Panc1 (cell line): ENCODE measurements at regions not wholly inside any gene's neighbourhood (a gene's known extent, or its start where the extent isn't known, plus 50 kb on each side); places are given as distances from the start of the nearest gene placed in this dataset.

Experiments used
- POLR2AphosphoS5 ChIP-seq: IDR thresholded peaks from 2 replicates; pipeline ENCODE4 v1.6.1; 2012; ENCODE audit warnings: mild to moderate bottlenecking, low read depth, low read length, moderate library complexity
- SIN3A ChIP-seq: IDR thresholded peaks from 2 replicates; pipeline ENCODE4 v1.6.1; 2012; ENCODE audit warnings: low read depth, mild to moderate bottlenecking, low read length, moderate library complexity, borderline replicate concordance; ENCODE audit not compliant: insufficient read depth
- TF ChIP-seq, protein P1 (sequence below): fragments of 450-650 bp; IDR thresholded peaks from 2 replicates; pipeline ENCODE4 v1.5.1; 2017; ENCODE audit warnings: mild to moderate bottlenecking
- TF ChIP-seq, protein P2 (sequence below), 2 experiments: IDR thresholded peaks; 2 replicates each; pipeline ENCODE4 v1.6.1; 2011 to 2012; ENCODE audit warnings: low read depth in 2 of 2, control low read depth in 1 of 2, low read length in 1 of 2, mild to moderate bottlenecking in 1 of 2, moderate library complexity in 1 of 2; ENCODE audit not compliant: insufficient read depth in 1 of 2

DNA sequence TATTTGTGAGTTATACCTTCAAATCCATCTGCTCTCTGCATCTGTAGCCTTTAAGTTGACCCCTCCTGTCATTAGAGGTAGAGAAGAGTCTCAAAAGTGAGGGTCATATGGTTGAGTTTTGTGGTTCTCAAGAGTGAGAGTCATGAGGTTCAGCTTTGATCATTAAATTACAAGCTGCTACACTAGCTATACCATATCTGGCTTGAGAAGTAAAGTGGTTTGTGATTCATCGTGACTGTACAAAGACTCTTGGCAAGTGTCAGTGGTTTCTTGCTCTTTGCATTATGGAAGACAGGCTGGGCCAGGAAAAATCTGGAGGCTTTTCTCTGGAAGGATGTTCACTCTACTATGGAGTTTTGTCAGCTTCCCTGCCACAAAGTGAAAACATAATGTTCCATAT is 170.6 kb downstream of the ZC4H2 start:
- TF ChIP-seq, protein P1, sequence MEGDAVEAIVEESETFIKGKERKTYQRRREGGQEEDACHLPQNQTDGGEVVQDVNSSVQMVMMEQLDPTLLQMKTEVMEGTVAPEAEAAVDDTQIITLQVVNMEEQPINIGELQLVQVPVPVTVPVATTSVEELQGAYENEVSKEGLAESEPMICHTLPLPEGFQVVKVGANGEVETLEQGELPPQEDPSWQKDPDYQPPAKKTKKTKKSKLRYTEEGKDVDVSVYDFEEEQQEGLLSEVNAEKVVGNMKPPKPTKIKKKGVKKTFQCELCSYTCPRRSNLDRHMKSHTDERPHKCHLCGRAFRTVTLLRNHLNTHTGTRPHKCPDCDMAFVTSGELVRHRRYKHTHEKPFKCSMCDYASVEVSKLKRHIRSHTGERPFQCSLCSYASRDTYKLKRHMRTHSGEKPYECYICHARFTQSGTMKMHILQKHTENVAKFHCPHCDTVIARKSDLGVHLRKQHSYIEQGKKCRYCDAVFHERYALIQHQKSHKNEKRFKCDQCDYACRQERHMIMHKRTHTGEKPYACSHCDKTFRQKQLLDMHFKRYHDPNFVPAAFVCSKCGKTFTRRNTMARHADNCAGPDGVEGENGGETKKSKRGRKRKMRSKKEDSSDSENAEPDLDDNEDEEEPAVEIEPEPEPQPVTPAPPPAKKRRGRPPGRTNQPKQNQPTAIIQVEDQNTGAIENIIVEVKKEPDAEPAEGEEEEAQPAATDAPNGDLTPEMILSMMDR, result no peak
- TF ChIP-seq SIN3A, result no peak
- TF ChIP-seq, protein P2, sequence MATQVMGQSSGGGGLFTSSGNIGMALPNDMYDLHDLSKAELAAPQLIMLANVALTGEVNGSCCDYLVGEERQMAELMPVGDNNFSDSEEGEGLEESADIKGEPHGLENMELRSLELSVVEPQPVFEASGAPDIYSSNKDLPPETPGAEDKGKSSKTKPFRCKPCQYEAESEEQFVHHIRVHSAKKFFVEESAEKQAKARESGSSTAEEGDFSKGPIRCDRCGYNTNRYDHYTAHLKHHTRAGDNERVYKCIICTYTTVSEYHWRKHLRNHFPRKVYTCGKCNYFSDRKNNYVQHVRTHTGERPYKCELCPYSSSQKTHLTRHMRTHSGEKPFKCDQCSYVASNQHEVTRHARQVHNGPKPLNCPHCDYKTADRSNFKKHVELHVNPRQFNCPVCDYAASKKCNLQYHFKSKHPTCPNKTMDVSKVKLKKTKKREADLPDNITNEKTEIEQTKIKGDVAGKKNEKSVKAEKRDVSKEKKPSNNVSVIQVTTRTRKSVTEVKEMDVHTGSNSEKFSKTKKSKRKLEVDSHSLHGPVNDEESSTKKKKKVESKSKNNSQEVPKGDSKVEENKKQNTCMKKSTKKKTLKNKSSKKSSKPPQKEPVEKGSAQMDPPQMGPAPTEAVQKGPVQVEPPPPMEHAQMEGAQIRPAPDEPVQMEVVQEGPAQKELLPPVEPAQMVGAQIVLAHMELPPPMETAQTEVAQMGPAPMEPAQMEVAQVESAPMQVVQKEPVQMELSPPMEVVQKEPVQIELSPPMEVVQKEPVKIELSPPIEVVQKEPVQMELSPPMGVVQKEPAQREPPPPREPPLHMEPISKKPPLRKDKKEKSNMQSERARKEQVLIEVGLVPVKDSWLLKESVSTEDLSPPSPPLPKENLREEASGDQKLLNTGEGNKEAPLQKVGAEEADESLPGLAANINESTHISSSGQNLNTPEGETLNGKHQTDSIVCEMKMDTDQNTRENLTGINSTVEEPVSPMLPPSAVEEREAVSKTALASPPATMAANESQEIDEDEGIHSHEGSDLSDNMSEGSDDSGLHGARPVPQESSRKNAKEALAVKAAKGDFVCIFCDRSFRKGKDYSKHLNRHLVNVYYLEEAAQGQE (IDR thresholded peaks at IDR 0.05; ENCODE audit: insufficient read depth in 1 of 2, low read depth in 2 of 2, low read length in 1 of 2), result no peak
- TF ChIP-seq POLR2AphosphoS5, result no peak
